ENCODE measurements at regions not wholly inside any gene's neighbourhood (a gene's known extent, or its start where the extent isn't known, plus 50 kb on each side); places are given as distances from the start of the nearest gene placed in this dataset.
"Not testable (repeated sequence)": the region's sequence is repeated elsewhere in the genome, so short reads cannot be mapped to it uniquely, and the experiment has no call there.

GRCh38 chr17:70327279-70327678, 157.9 kb downstream of the KCNJ2 start:
- no peak for DNase-seq

- no peak for DNase-seq
These were observed 158.4 kb downstream of the KCNJ2 start for GRCh38 chr17:70327723-70328122.

- DNase-seq = no peak
These were observed 160.4 kb downstream of the KCNJ2 start for GRCh38 chr17:70329721-70330120.

- DNase-seq = not testable (repeated sequence)
These were observed 161.7 kb downstream of the KCNJ2 start for GRCh38 chr17:70331066-70331465.

GRCh38 chr17:70332356-70333210, 163.3 kb downstream of the KCNJ2 start:
- no peak for DNase-seq

- DNase-seq = no peak
These were observed 167.1 kb downstream of the KCNJ2 start for GRCh38 chr17:70336411-70336810.

GRCh38 chr17:70338946-70339354, 169.6 kb downstream of the KCNJ2 start:
- DNase-seq = no peak

GRCh38 chr17:70343114-70343513, 173.8 kb downstream of the KCNJ2 start:
- no peak for DNase-seq

GRCh38 chr17:70344386-70345060, 175.2 kb downstream of the KCNJ2 start:
- DNase-seq = no peak

GRCh38 chr17:70345061-70345460, 175.7 kb downstream of the KCNJ2 start:
- DNase-seq = no peak

- no peak for DNase-seq
These were observed 183.5 kb downstream of the KCNJ2 start for GRCh38 chr17:70352834-70353233.

- no peak for DNase-seq
These were observed 184.2 kb downstream of the KCNJ2 start for GRCh38 chr17:70353408-70354092.

GRCh38 chr17:70355185-70355584, 185.9 kb downstream of the KCNJ2 start:
- DNase-seq = no peak

- DNase-seq = no peak
These were observed 187.9 kb downstream of the KCNJ2 start for GRCh38 chr17:70357190-70357589.

GRCh38 chr17:70365091-70365583, 195.8 kb downstream of the KCNJ2 start:
- DNase-seq = no peak

GRCh38 chr17:70366386-70366785, 197.1 kb downstream of the KCNJ2 start:
- no peak for DNase-seq

- DNase-seq = no peak
These were observed 198.7 kb downstream of the KCNJ2 start for GRCh38 chr17:70368011-70368410.

GRCh38 chr17:70369391-70369790, 200.1 kb downstream of the KCNJ2 start:
- no peak for DNase-seq

- DNase-seq = no peak
These were observed 201.5 kb downstream of the KCNJ2 start for GRCh38 chr17:70370816-70371215.

- DNase-seq = no peak
These were observed 204.0 kb downstream of the KCNJ2 start for GRCh38 chr17:70373369-70373768.

GRCh38 chr17:70374496-70374895, 205.2 kb downstream of the KCNJ2 start:
- no peak for DNase-seq

GRCh38 chr17:70375406-70375805, 206.1 kb downstream of the KCNJ2 start:
- DNase-seq = no peak

All from amniotic stem cell (primary cell).